ENCODE measurements at regions not wholly inside any gene's neighbourhood (a gene's known extent, or its start where the extent isn't known, plus 50 kb on each side); places are given as distances from the start of the nearest gene placed in this dataset.

GRCh38 chr5:86879086-86879485 is 261.3 kb downstream of the COX7C start:
- Histone ChIP-seq H2AFZ (no peak overlapping the region), H3K4me1 (ENCODE audit: insufficient read depth) (peaks cover 4% of the 10 kb centered on the region; the same call in 1 of the 2 replicates), H3K36me3 (ENCODE audit: insufficient read depth) (no peaks in the 10 kb centered on the region), H3K27me3 (ENCODE audit: insufficient read depth) (no peaks in the 10 kb centered on the region), H3K79me2 (replicated peaks; ENCODE audit: insufficient read depth) (no peaks in the 10 kb centered on the region), H3K4me3 (no peak overlapping the region), H3K9me2 (ENCODE audit: insufficient read depth) (no peaks in the 10 kb centered on the region), H3K4me2 (no peak overlapping the region), H3F3A (replicated peaks; ENCODE audit: low read depth) (no peaks in the 10 kb centered on the region), H4K20me1 (replicated peaks; ENCODE audit: insufficient read depth) (no peaks in the 10 kb centered on the region), H3K27ac (ENCODE audit: low read depth) (no peak overlapping the region)
- Mint-ChIP-seq H3K9me3 (no peaks in the 10 kb centered on the region), H3K36me3 (ENCODE audit: low read depth) (no peaks in the 10 kb centered on the region), H3K27ac (no peak overlapping the region), H3K4me3 (no peak overlapping the region), H3K27me3 (ENCODE audit: insufficient read depth, low read depth, poor library complexity) (no peaks in the 10 kb centered on the region), H3K4me1 (peaks cover 9% of the 10 kb centered on the region; the same call in 2 of the 3 replicates)
- no peak for ATAC-seq
- TF ChIP-seq EZH2 (IDR thresholded peaks at IDR 0.05; ENCODE audit: low read depth, unreplicated experiment) (no peak), POLR2AphosphoS5 (IDR thresholded peaks at IDR 0.05; ENCODE audit: low read depth) (no peak), ZNF331 (CRISPR knock-in tag; IDR thresholded peaks at IDR 0.05; ENCODE audit: low read depth) (no peak), ETS1 (IDR thresholded peaks at IDR 0.05) (no peak), NANOG (IDR thresholded peaks at IDR 0.05; ENCODE audit: borderline replicate concordance) (no peak), JUNB (IDR thresholded peaks at IDR 0.05; ENCODE audit: unreplicated experiment) (no peak), EZH2phosphoT487 (IDR thresholded peaks at IDR 0.05; ENCODE audit: unreplicated experiment) (no peak), CREB1 (CRISPR knock-in tag; IDR thresholded peaks at IDR 0.05; ENCODE audit: low read depth) (no peak), ZNF114 (CRISPR knock-in tag; IDR thresholded peaks at IDR 0.05) (no peak), CTCF (conservative IDR thresholded peaks at IDR 0.05; ENCODE audit: low read depth in 2 of 2) (no peak), ZNF462 (CRISPR knock-in tag; IDR thresholded peaks at IDR 0.05) (no peak), REST (IDR thresholded peaks at IDR 0.05; ENCODE audit: unreplicated experiment) (no peak), STAT1 (IDR thresholded peaks at IDR 0.05; ENCODE audit: unreplicated experiment) (no peak)
- no peak for DNase-seq (ENCODE audit: low spot score)

Measured in GM23338 (cell line).